HUES6 (cell line): ENCODE measurements at regions not wholly inside any gene's neighbourhood (a gene's known extent, or its start where the extent isn't known, plus 50 kb on each side); places are given as distances from the start of the nearest gene placed in this dataset.
"Not testable (repeated sequence)": the region's sequence is repeated elsewhere in the genome, so short reads cannot be mapped to it uniquely, and the experiment has no call there.

Experiments used
- H3K27ac ChIP-seq: 2 replicates; pipeline ENCODE4 v1.7.0; 2013; ENCODE audit warnings: low read depth, mild to moderate bottlenecking, low read length, inconsistent platforms
- H3K27me3 ChIP-seq: 2 replicates; pipeline ENCODE4 v1.6.1; 2013; ENCODE audit warnings: low read length; ENCODE audit not compliant: control insufficient read depth, insufficient read depth
- H3K36me3 ChIP-seq: 2 replicates; pipeline ENCODE4 v1.6.1; 2013; ENCODE audit warnings: low read length; ENCODE audit not compliant: control insufficient read depth, insufficient read depth
- H3K4me1 ChIP-seq: 2 replicates; pipeline ENCODE4 v1.6.1; 2013; ENCODE audit warnings: low read length; ENCODE audit not compliant: control insufficient read depth, insufficient read depth
- H3K4me3 ChIP-seq: 2 replicates; pipeline ENCODE4 v1.5.1; 2013; ENCODE audit warnings: low read depth, low read length
- H3K9ac ChIP-seq: one replicate; pipeline ENCODE4 v1.6.1; 2013; ENCODE audit warnings: mild to moderate bottlenecking, low read length
- H3K9me3 ChIP-seq: 2 replicates; pipeline ENCODE4 v1.6.1; 2013; ENCODE audit warnings: low read depth, low read length; ENCODE audit not compliant: control insufficient read depth, insufficient read depth

- no peak overlapping the region for H3K4me3 ChIP-seq
- H3K36me3 ChIP-seq = no peaks in the 10 kb centered on the region
- no peak overlapping the region for H3K27ac ChIP-seq
- H3K27me3 ChIP-seq = no peaks in the 10 kb centered on the region
- no peaks in the 10 kb centered on the region for H3K9me3 ChIP-seq
- H3K4me1 ChIP-seq = no peaks in the 10 kb centered on the region
- H3K9ac ChIP-seq = no peak overlapping the region
Measured at GRCh38 chr11:135015966-135016365, 603.9 kb upstream of the B3GAT1 start.

- H3K36me3 ChIP-seq, H3K9ac ChIP-seq, H3K9me3 ChIP-seq, H3K27ac ChIP-seq, H3K27me3 ChIP-seq, H3K4me3 ChIP-seq: not testable (repeated sequence)
- peaks cover 11% of the 10 kb centered on the region; the same call in 1 of the 2 replicates for H3K4me1 ChIP-seq
Measured at GRCh38 chr11:135011313-135011712, 599.3 kb upstream of the B3GAT1 start.

- no peak overlapping the region for H3K9ac ChIP-seq
- no peaks in the 10 kb centered on the region for H3K9me3 ChIP-seq
- no peaks in the 10 kb centered on the region for H3K36me3 ChIP-seq
- no peak overlapping the region for H3K4me3 ChIP-seq
- H3K4me1 ChIP-seq = peaks cover 11% of the 10 kb centered on the region; the same call in 1 of the 2 replicates
- H3K27ac ChIP-seq = no peak overlapping the region
- no peaks in the 10 kb centered on the region for H3K27me3 ChIP-seq
Measured at GRCh38 chr11:135009125-135009524, 597.1 kb upstream of the B3GAT1 start.

- no peak overlapping the region for H3K9ac ChIP-seq
- no peak overlapping the region for H3K4me3 ChIP-seq
- H3K27me3 ChIP-seq = no peaks in the 10 kb centered on the region
- H3K9me3 ChIP-seq = no peaks in the 10 kb centered on the region
- H3K36me3 ChIP-seq = no peaks in the 10 kb centered on the region
- H3K27ac ChIP-seq = no peak overlapping the region
- H3K4me1 ChIP-seq = peaks cover 11% of the 10 kb centered on the region; the same call in 1 of the 2 replicates
Measured at GRCh38 chr11:135008412-135008811, 596.4 kb upstream of the B3GAT1 start.

- Histone ChIP-seq H3K9me3 (no peaks in the 10 kb centered on the region), H3K4me1 (peaks cover 11% of the 10 kb centered on the region; the same call in 1 of the 2 replicates), H3K27me3 (no peaks in the 10 kb centered on the region), H3K36me3 (no peaks in the 10 kb centered on the region), H3K9ac (no peak overlapping the region), H3K4me3 (no peak overlapping the region), H3K27ac (no peak overlapping the region)
Measured at GRCh38 chr11:135008001-135008405, 596.0 kb upstream of the B3GAT1 start.

GRCh38 chr11:135006800-135007199 lies 594.8 kb upstream of the B3GAT1 start:
- peaks cover 11% of the 10 kb centered on the region; the same call in 1 of the 2 replicates for H3K4me1 ChIP-seq
- H3K9ac ChIP-seq = no peak overlapping the region
- no peaks in the 10 kb centered on the region for H3K27me3 ChIP-seq
- H3K36me3 ChIP-seq = no peaks in the 10 kb centered on the region
- H3K4me3 ChIP-seq = no peak overlapping the region
- H3K9me3 ChIP-seq = no peaks in the 10 kb centered on the region
- H3K27ac ChIP-seq = no peak overlapping the region

- H3K4me1 ChIP-seq = peaks cover 14% of the 10 kb centered on the region; the same call in 1 of the 2 replicates
- no peaks in the 10 kb centered on the region for H3K27me3 ChIP-seq
- H3K4me3 ChIP-seq = no peak overlapping the region
- H3K36me3 ChIP-seq = no peaks in the 10 kb centered on the region
- H3K27ac ChIP-seq = no peak overlapping the region
- no peaks in the 10 kb centered on the region for H3K9me3 ChIP-seq
- H3K9ac ChIP-seq = no peak overlapping the region
Measured at GRCh38 chr11:135004495-135004894, 592.5 kb upstream of the B3GAT1 start.

- no peak overlapping the region for H3K4me3 ChIP-seq
- no peaks in the 10 kb centered on the region for H3K27me3 ChIP-seq
- H3K4me1 ChIP-seq = peaks cover 11% of the 10 kb centered on the region
- no peak overlapping the region for H3K9ac ChIP-seq
- H3K36me3 ChIP-seq = no peaks in the 10 kb centered on the region
- no peak overlapping the region for H3K27ac ChIP-seq
- H3K9me3 ChIP-seq = no peaks in the 10 kb centered on the region
Measured at GRCh38 chr11:135002236-135002635, 590.2 kb upstream of the B3GAT1 start.

GRCh38 chr11:135001581-135001980 lies 589.5 kb upstream of the B3GAT1 start:
- Histone ChIP-seq H3K9ac (no peak overlapping the region), H3K4me1 (peaks cover 9% of the 10 kb centered on the region), H3K4me3 (no peak overlapping the region), H3K27ac (no peak overlapping the region), H3K27me3 (no peaks in the 10 kb centered on the region), H3K36me3 (no peaks in the 10 kb centered on the region), H3K9me3 (no peaks in the 10 kb centered on the region)

GRCh38 chr11:135001065-135001464 lies 589.0 kb upstream of the B3GAT1 start:
- H3K9me3 ChIP-seq, H3K4me3 ChIP-seq, H3K27me3 ChIP-seq, H3K9ac ChIP-seq, H3K36me3 ChIP-seq, H3K27ac ChIP-seq: not testable (repeated sequence)
- peaks cover 13% of the 10 kb centered on the region for H3K4me1 ChIP-seq

GRCh38 chr11:134999590-134999989 lies 587.5 kb upstream of the B3GAT1 start:
- no peak overlapping the region for H3K9ac ChIP-seq
- H3K9me3 ChIP-seq = no peaks in the 10 kb centered on the region
- no peaks in the 10 kb centered on the region for H3K36me3 ChIP-seq
- H3K27me3 ChIP-seq = no peaks in the 10 kb centered on the region
- H3K4me3 ChIP-seq = no peak overlapping the region
- H3K27ac ChIP-seq = no peak overlapping the region
- H3K4me1 ChIP-seq = peaks cover 27% of the 10 kb centered on the region
